HG02840 (cell line): ENCODE measurements at regions not wholly inside any gene's neighbourhood (a gene's known extent, or its start where the extent isn't known, plus 50 kb on each side); places are given as distances from the start of the nearest gene placed in this dataset.

Experiments used
- ATAC-seq: cut with Tn5 transposase; IDR thresholded peaks from one replicate; pipeline ENCODE4 v1.9.1; 2021; ENCODE audit warnings: mild to moderate bottlenecking, moderate library complexity, moderate number of reproducible peaks; ENCODE audit not compliant: unreplicated experiment, low FRiP score

GRCh38 chr16:76157629-76158028, 119.6 kb upstream of the CNTNAP4 start:
- no peak for ATAC-seq

- ATAC-seq: no peak
Observed at GRCh38 chr16:76162046-76162445, 115.2 kb upstream of the CNTNAP4 start.

- peak; percentile 76 for ATAC-seq
Observed at GRCh38 chr16:76164970-76165558, 112.1 kb upstream of the CNTNAP4 start.

- ATAC-seq: peak; percentile 39
Observed at GRCh38 chr16:76175718-76176117, 101.5 kb upstream of the CNTNAP4 start.

GRCh38 chr16:76176153-76176552, 101.0 kb upstream of the CNTNAP4 start:
- peak; percentile 98 for ATAC-seq

GRCh38 chr16:76176616-76177015, 100.6 kb upstream of the CNTNAP4 start:
- no peak for ATAC-seq

- no peak for ATAC-seq
Observed at GRCh38 chr16:76182041-76182635, 95.1 kb upstream of the CNTNAP4 start.

GRCh38 chr16:76183647-76184046, 93.6 kb upstream of the CNTNAP4 start:
- ATAC-seq: no peak

- ATAC-seq: no peak
Observed at GRCh38 chr16:76190057-76190456, 87.1 kb upstream of the CNTNAP4 start.

- no peak for ATAC-seq
Observed at GRCh38 chr16:76190480-76190879, 86.7 kb upstream of the CNTNAP4 start.

- ATAC-seq: no peak
Observed at GRCh38 chr16:76193906-76194615, 83.1 kb upstream of the CNTNAP4 start.

GRCh38 chr16:76194616-76195015, 82.6 kb upstream of the CNTNAP4 start:
- ATAC-seq: no peak

- ATAC-seq: no peak
Observed at GRCh38 chr16:76195056-76195455, 82.1 kb upstream of the CNTNAP4 start.

- no peak for ATAC-seq
Observed at GRCh38 chr16:76195648-76196047, 81.6 kb upstream of the CNTNAP4 start.

- no peak for ATAC-seq
Observed at GRCh38 chr16:76197900-76198299, 79.3 kb upstream of the CNTNAP4 start.

- ATAC-seq: no peak
Observed at GRCh38 chr16:76199681-76200220, 77.5 kb upstream of the CNTNAP4 start.

- no peak for ATAC-seq
Observed at GRCh38 chr16:76201385-76201784, 75.8 kb upstream of the CNTNAP4 start.

GRCh38 chr16:76204249-76204648, 73.0 kb upstream of the CNTNAP4 start:
- ATAC-seq: no peak

- ATAC-seq: no peak
Observed at GRCh38 chr16:76207270-76207669, 69.9 kb upstream of the CNTNAP4 start.

GRCh38 chr16:76210157-76210556, 67.0 kb upstream of the CNTNAP4 start:
- ATAC-seq: no peak

- ATAC-seq: no peak
Observed at GRCh38 chr16:76213860-76214259, 63.3 kb upstream of the CNTNAP4 start.

GRCh38 chr16:76214856-76215255, 62.3 kb upstream of the CNTNAP4 start:
- no peak for ATAC-seq
